SK-N-SH (cell line): ENCODE measurements at regions not wholly inside any gene's neighbourhood (a gene's known extent, or its start where the extent isn't known, plus 50 kb on each side); places are given as distances from the start of the nearest gene placed in this dataset.

ENCODE experiments used
- CTCF ChIA-PET: fragments of 300-600, 350-600 bp; formaldehyde crosslinking; extraction: SDS; loops from one replicate; lab custom pipeline; 2021; lab: Yijun Ruan, JAX
- POLR2A ChIA-PET: fragments of 350-600 bp; sonication (Branson Sonifier 250); formaldehyde crosslinking; extraction: SDS; loops from one replicate; lab custom pipeline; 2020; ENCODE audit warnings: antibody characterized with exemption, inconsistent platforms; lab: Yijun Ruan, JAX
- DNase-seq: peaks from one replicate; pipeline ENCODE4 v3.0.0; 2012
- H2AFZ ChIP-seq: fragments of 200-600 bp; sonication (generic); 2 replicates; pipeline ENCODE4 v1.8.1; 2016; ENCODE audit warnings: antibody characterized with exemption, mild to moderate bottlenecking, low read depth
- H3F3A ChIP-seq: fragments of 200-600 bp; sonication (generic); replicated peaks from 2 replicates; pipeline ENCODE3; 2016; ENCODE audit warnings: antibody characterized with exemption, mild to moderate bottlenecking; ENCODE audit not compliant: insufficient read depth
- H3K27ac ChIP-seq, 2 experiments: fragments of 200-500 bp in 1 of 2; fragments of 200-600 bp in 1 of 2; sonication (Bioruptor generic) in 1 of 2; sonication (generic), shearing (Covaris generic) in 1 of 2; 2 replicates each; pipeline versions ENCODE4 v1.5.1 to v1.6.1; 2014 to 2016; ENCODE audit warnings: low read depth in 2 of 2, inconsistent platforms in 1 of 2, low read length in 1 of 2, mild to moderate bottlenecking in 1 of 2, mixed read lengths in 1 of 2
- H3K27me3 ChIP-seq: fragments of 200-600 bp; sonication (generic), shearing (Covaris generic); 2 replicates; pipeline ENCODE4 v1.6.1; 2016; ENCODE audit warnings: mixed run types; ENCODE audit not compliant: insufficient read depth
- H3K36me3 ChIP-seq, 2 experiments: fragments of 200-500 bp in 1 of 2; fragments of 200-600 bp in 1 of 2; sonication (Bioruptor generic) in 1 of 2; sonication (generic) in 1 of 2; replicated peaks in 1 of 2; 2 replicates each; pipeline versions ENCODE3 to v1.5.1; 2014 to 2016; ENCODE audit warnings: low read length in 1 of 2, mild to moderate bottlenecking in 1 of 2; ENCODE audit not compliant: insufficient read depth in 2 of 2, control insufficient read depth in 1 of 2
- H3K4me1 ChIP-seq, 2 experiments: fragments of 200-500 bp in 1 of 2; fragments of 200-600 bp in 1 of 2; sonication (Bioruptor generic) in 1 of 2; sonication (generic), shearing (Covaris generic) in 1 of 2; 2 replicates each; pipeline versions ENCODE4 v1.5.1 to v1.6.1; 2014 to 2016; ENCODE audit warnings: low read depth in 1 of 2, low read length in 1 of 2, mixed run types in 1 of 2; ENCODE audit not compliant: insufficient read depth in 2 of 2, control insufficient read depth in 1 of 2
- H3K4me2 ChIP-seq: fragments of 200-600 bp; sonication (generic), shearing (Covaris generic); 2 replicates; pipeline ENCODE4 v1.6.1; 2017; ENCODE audit warnings: mixed run types
- H3K4me3 ChIP-seq, 2 experiments: fragments of 200-500 bp in 1 of 2; fragments of 200-600 bp in 1 of 2; sonication (Bioruptor generic) in 1 of 2; sonication (generic), shearing (Covaris generic) in 1 of 2; 2 replicates each; pipeline versions ENCODE4 v1.5.1 to v1.8.1; 2014 to 2016; ENCODE audit warnings: low read depth in 2 of 2, inconsistent platforms in 1 of 2, low read length in 1 of 2, mild to moderate bottlenecking in 1 of 2, mixed read lengths in 1 of 2, moderate library complexity in 1 of 2
- H3K79me2 ChIP-seq: fragments of 200-600 bp; sonication (generic); 2 replicates; pipeline ENCODE4 v1.8.1; 2017; ENCODE audit warnings: mild to moderate bottlenecking; ENCODE audit not compliant: insufficient read depth
- H3K9ac ChIP-seq: fragments of 200-600 bp; sonication (generic); 2 replicates; pipeline ENCODE4 v1.6.1; 2017; ENCODE audit warnings: mixed run types
- H3K9me2 ChIP-seq: fragments of 200-600 bp; sonication (generic); 2 replicates; pipeline ENCODE4 v1.6.1; 2017; ENCODE audit warnings: mixed run types
- H3K9me3 ChIP-seq: fragments of 200-600 bp; sonication (generic); 2 replicates; pipeline ENCODE4 v1.6.1; 2017; ENCODE audit warnings: mixed run types, mild to moderate bottlenecking, moderate library complexity
- H4K20me1 ChIP-seq: fragments of 200-600 bp; sonication (generic); 2 replicates; pipeline ENCODE4 v1.6.1; 2017; ENCODE audit warnings: mild to moderate bottlenecking, mixed run types; ENCODE audit not compliant: insufficient read depth
- CHD2 ChIP-seq: fragments of 150-350 bp; IDR thresholded peaks from 2 replicates; pipeline ENCODE4 v1.6.1; 2018; ENCODE audit warnings: low read length; ENCODE audit not compliant: partially characterized antibody
- FOSL2 ChIP-seq: IDR thresholded peaks from 2 replicates; pipeline ENCODE4 v1.4.0; 2012; ENCODE audit warnings: low read depth, mild to moderate bottlenecking, moderate library complexity, borderline replicate concordance
- GABPA ChIP-seq: IDR thresholded peaks from 2 replicates; pipeline ENCODE4 v1.4.0; 2012; ENCODE audit warnings: low read depth, mild to moderate bottlenecking
- GATA2 ChIP-seq: sonication (generic); formaldehyde crosslinking; IDR thresholded peaks from 2 replicates; pipeline ENCODE4 v1.5.0; 2020; ENCODE audit warnings: mild to moderate bottlenecking, missing genetic modification reagents
- MAX ChIP-seq: IDR thresholded peaks from 2 replicates; pipeline ENCODE4 v1.4.0; 2012; ENCODE audit warnings: low read depth
- MXI1 ChIP-seq: IDR thresholded peaks from 2 replicates; pipeline ENCODE4 v1.6.1; 2012; ENCODE audit warnings: mild to moderate bottlenecking, low read depth, low read length, improper control_type of control experiment
- PBX3 ChIP-seq: IDR thresholded peaks from 2 replicates; pipeline ENCODE4; 2012
- POLR2AphosphoS5 ChIP-seq: IDR thresholded peaks from 2 replicates; pipeline ENCODE4 v1.6.1; 2012; ENCODE audit warnings: low read depth, low read length
- RAD21 ChIP-seq: IDR thresholded peaks from 2 replicates; pipeline ENCODE4 v1.6.1; 2012; ENCODE audit warnings: mild to moderate bottlenecking, low read length
- REST ChIP-seq: IDR thresholded peaks from 2 replicates; pipeline ENCODE4 v1.6.1; 2012; ENCODE audit warnings: mild to moderate bottlenecking, low read depth, low read length, moderate library complexity
- RFX5 ChIP-seq: IDR thresholded peaks from 2 replicates; pipeline ENCODE4 v1.6.1; 2012; ENCODE audit warnings: mild to moderate bottlenecking, improper control_type of control experiment, low read length
- SMC3 ChIP-seq: IDR thresholded peaks from 2 replicates; pipeline ENCODE4 v1.6.1; 2012; ENCODE audit warnings: low read depth, low read length, improper control_type of control experiment
- TAF1 ChIP-seq: IDR thresholded peaks from 2 replicates; pipeline ENCODE4 v1.6.1; 2012; ENCODE audit warnings: low read depth, mild to moderate bottlenecking, low read length, moderate library complexity, borderline replicate concordance
- TCF12 ChIP-seq: IDR thresholded peaks from 2 replicates; pipeline ENCODE4 v1.4.0; 2012
- TEAD4 ChIP-seq: IDR thresholded peaks from 2 replicates; pipeline ENCODE4 v1.4.0; 2012; ENCODE audit warnings: mild to moderate bottlenecking, borderline replicate concordance; ENCODE audit not compliant: insufficient read depth
- USF2 ChIP-seq: fragments of 150-350 bp; IDR thresholded peaks from 2 replicates; pipeline ENCODE4 v1.6.1; 2017; ENCODE audit warnings: antibody characterized with exemption, low read length, low read depth, borderline replicate concordance
- ZBTB33 ChIP-seq: IDR thresholded peaks from 2 replicates; pipeline ENCODE4 v1.4.0; 2012; ENCODE audit warnings: low read depth, borderline replicate concordance
- WGBS: methylation state at CpG from one replicate; pipeline ENCODE4 v1.1.6; 2017; ENCODE audit warnings: low lambda C conversion rate; 5-methylcytosine and 5-hydroxymethylcytosine counted together

- TF ChIP-seq TEAD4: no peak
- no peak for TF ChIP-seq MAX
- TF ChIP-seq GATA2 (CRISPR knock-in tag): no peak
- no peak for TF ChIP-seq FOSL2
- no peak for TF ChIP-seq TCF12
- no peak for TF ChIP-seq USF2
- Histone ChIP-seq H3K27ac (no peak overlapping the region), H3K9me2 (no peaks in the 10 kb centered on the region), H3K36me3 (no peaks in the 10 kb centered on the region), H3K27me3 (no peaks in the 10 kb centered on the region), H3K4me1 (peaks cover 0 to 2% of the 10 kb centered on the region in 2 experiments; a peak in 2 of 4 replicates), H2AFZ (no peak overlapping the region), H3F3A (no peaks in the 10 kb centered on the region), H3K9ac (no peak overlapping the region), H3K4me2 (no peak overlapping the region), H3K9me3 (no peaks in the 10 kb centered on the region), H4K20me1 (no peaks in the 10 kb centered on the region), H3K4me3 (no peak overlapping the region), H3K79me2 (no peaks in the 10 kb centered on the region)
- no peak for DNase-seq
- ChIA-PET POLR2A (no interaction called here), CTCF (no interaction called here)
- WGBS: 55% methylated on average over 4 of the region's 4 CpGs
Observed at GRCh38 chr4:181004056-181004455, 1239.1 kb upstream of the TENM3 start.

- Histone ChIP-seq H3K4me1 (no peaks in the 10 kb centered on the region; a peak in 1 of 4 replicates), H3K79me2 (no peaks in the 10 kb centered on the region), H3K27me3 (no peaks in the 10 kb centered on the region), H3K9ac (no peak overlapping the region), H4K20me1 (no peaks in the 10 kb centered on the region), H2AFZ (no peak overlapping the region), H3K36me3 (no peaks in the 10 kb centered on the region), H3K27ac (no peak overlapping the region), H3K4me3 (no peak overlapping the region), H3K9me2 (no peaks in the 10 kb centered on the region), H3K9me3 (no peaks in the 10 kb centered on the region), H3F3A (no peaks in the 10 kb centered on the region), H3K4me2 (no peak overlapping the region)
- CTCF ChIA-PET: no interaction called here
- 42% methylated on average over 11 of the region's 11 CpGs for WGBS
- DNase-seq: no peak
- TF ChIP-seq GABPA (no peak), TCF12 (no peak), RFX5 (no peak), MXI1 (no peak), TAF1 (no peak), REST (no peak), PBX3 (no peak), POLR2AphosphoS5 (no peak), ZBTB33 (no peak), SMC3 (no peak), CHD2 (no peak), RAD21 (no peak), GATA2 (CRISPR knock-in tag) (no peak)
- POLR2A ChIA-PET: no interaction called here
Observed at GRCh38 chr4:181006499-181007260, 1236.5 kb upstream of the TENM3 start.
